Endodermal cell (in vitro differentiated cells): ENCODE measurements at regions not wholly inside any gene's neighbourhood (a gene's known extent, or its start where the extent isn't known, plus 50 kb on each side); places are given as distances from the start of the nearest gene placed in this dataset.
"Not testable (repeated sequence)": the region's sequence is repeated elsewhere in the genome, so short reads cannot be mapped to it uniquely, and the experiment has no call there.

Source experiments
- DNase-seq: peaks from one replicate; pipeline ENCODE4 v3.0.0-alpha.2; 2017
- H3K27ac ChIP-seq: 2 replicates; pipeline ENCODE4 v1.5.1; 2013; ENCODE audit warnings: mild to moderate bottlenecking, low read depth, low read length, moderate library complexity
- H3K27me3 ChIP-seq: 2 replicates; pipeline ENCODE4 v1.6.1; 2013; ENCODE audit warnings: mild to moderate bottlenecking, low read length, moderate library complexity; ENCODE audit not compliant: insufficient read depth, control insufficient read depth, poor library complexity, severe bottlenecking
- H3K36me3 ChIP-seq: 2 replicates; pipeline ENCODE4 v1.7.0; 2013; ENCODE audit warnings: mild to moderate bottlenecking, low read length, moderate library complexity; ENCODE audit not compliant: control insufficient read depth, insufficient read depth
- H3K4me1 ChIP-seq: one replicate; pipeline ENCODE4 v1.7.0; 2013; ENCODE audit warnings: low read length; ENCODE audit not compliant: control insufficient read depth, insufficient read depth
- H3K4me3 ChIP-seq: 2 replicates; pipeline ENCODE4 v1.5.1; 2013; ENCODE audit warnings: mild to moderate bottlenecking, low read length, moderate library complexity
- H3K9ac ChIP-seq: 2 replicates; pipeline ENCODE4 v1.6.1; 2013; ENCODE audit warnings: mild to moderate bottlenecking, low read length, moderate library complexity; ENCODE audit not compliant: poor library complexity, severe bottlenecking; ENCODE audit errors: extremely low read depth
- H3K9me3 ChIP-seq: 2 replicates; pipeline ENCODE4 v1.6.1; 2013; ENCODE audit warnings: mild to moderate bottlenecking, low read length, moderate library complexity; ENCODE audit not compliant: control insufficient read depth
- H3K27ac Mint-ChIP-seq: 2 replicates; pipeline ENCODE4 v1.8.0; 2020; ENCODE audit warnings: mixed read lengths
- H3K27me3 Mint-ChIP-seq: 2 replicates; pipeline ENCODE4 v1.8.0; 2021; ENCODE audit warnings: mild to moderate bottlenecking, mixed read lengths; ENCODE audit not compliant: insufficient read depth
- H3K36me3 Mint-ChIP-seq: 2 replicates; pipeline ENCODE4 v1.8.0; 2020; ENCODE audit warnings: low read depth, mixed read lengths
- H3K4me1 Mint-ChIP-seq: 2 replicates; pipeline ENCODE4 v1.8.0; 2020; ENCODE audit warnings: mixed read lengths
- H3K4me3 Mint-ChIP-seq: 2 replicates; pipeline ENCODE4 v1.8.0; 2020; ENCODE audit warnings: mild to moderate bottlenecking, moderate library complexity, mixed read lengths
- H3K9me3 Mint-ChIP-seq: 2 replicates; pipeline ENCODE4 v1.8.0; 2020; ENCODE audit warnings: mild to moderate bottlenecking, mixed read lengths
- WGBS, 2 experiments: methylation state at CpG; one replicate each; pipeline versions ENCODE4 v1.1.5 to v1.1.7; 2013; ENCODE audit warnings: missing lambda C conversion rate in 2 of 2, mixed read lengths in 1 of 2; ENCODE audit not compliant: insufficient coverage in 1 of 2, insufficient read length in 1 of 2; 5-methylcytosine and 5-hydroxymethylcytosine counted together
- TF ChIP-seq, protein P1 (sequence below): fragments of 200-600 bp; sonication (generic); conservative IDR thresholded peaks from 2 replicates; pipeline ENCODE4 v1.5.0; 2021; ENCODE audit warnings: antibody characterized with exemption, mild to moderate bottlenecking

DNA sequence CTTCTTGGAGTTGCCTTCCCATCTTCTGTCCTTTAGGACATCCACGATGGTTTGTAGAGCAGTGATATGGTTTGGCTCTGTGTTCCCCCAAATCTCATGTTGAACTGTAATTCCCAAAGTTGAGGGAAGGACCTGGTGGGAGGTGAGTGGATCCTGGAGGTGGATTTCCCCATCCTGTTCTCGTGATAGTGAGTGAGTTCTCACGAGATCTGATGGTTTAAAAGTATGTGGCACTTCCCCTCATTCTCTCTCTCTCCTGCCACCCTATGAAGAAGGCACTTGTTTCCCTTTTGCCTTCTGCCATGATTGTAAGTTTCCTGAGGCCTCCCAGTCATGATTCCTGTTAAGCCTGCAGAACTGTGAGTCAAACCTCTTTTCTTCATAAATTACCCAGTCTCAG is 99.2 kb downstream of the BRMS1L start:
- H3K4me3 ChIP-seq, result no peak overlapping the region
- H3K36me3 ChIP-seq, result no peaks in the 10 kb centered on the region
- Mint-ChIP-seq H3K9me3 (no peaks in the 10 kb centered on the region), H3K36me3 (no peaks in the 10 kb centered on the region), H3K27me3 (no peaks in the 10 kb centered on the region), H3K4me3 (no peak overlapping the region), H3K4me1 (no peaks in the 10 kb centered on the region), H3K27ac (no peak overlapping the region)
- WGBS, 2 experiments, result 92 to 100% methylated on average over 3 of the region's 3 CpGs
- no peaks in the 10 kb centered on the region for H3K27me3 ChIP-seq
- H3K4me1 ChIP-seq, result no peaks in the 10 kb centered on the region
- TF ChIP-seq, protein P1, sequence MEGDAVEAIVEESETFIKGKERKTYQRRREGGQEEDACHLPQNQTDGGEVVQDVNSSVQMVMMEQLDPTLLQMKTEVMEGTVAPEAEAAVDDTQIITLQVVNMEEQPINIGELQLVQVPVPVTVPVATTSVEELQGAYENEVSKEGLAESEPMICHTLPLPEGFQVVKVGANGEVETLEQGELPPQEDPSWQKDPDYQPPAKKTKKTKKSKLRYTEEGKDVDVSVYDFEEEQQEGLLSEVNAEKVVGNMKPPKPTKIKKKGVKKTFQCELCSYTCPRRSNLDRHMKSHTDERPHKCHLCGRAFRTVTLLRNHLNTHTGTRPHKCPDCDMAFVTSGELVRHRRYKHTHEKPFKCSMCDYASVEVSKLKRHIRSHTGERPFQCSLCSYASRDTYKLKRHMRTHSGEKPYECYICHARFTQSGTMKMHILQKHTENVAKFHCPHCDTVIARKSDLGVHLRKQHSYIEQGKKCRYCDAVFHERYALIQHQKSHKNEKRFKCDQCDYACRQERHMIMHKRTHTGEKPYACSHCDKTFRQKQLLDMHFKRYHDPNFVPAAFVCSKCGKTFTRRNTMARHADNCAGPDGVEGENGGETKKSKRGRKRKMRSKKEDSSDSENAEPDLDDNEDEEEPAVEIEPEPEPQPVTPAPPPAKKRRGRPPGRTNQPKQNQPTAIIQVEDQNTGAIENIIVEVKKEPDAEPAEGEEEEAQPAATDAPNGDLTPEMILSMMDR, result no peak
- no peak overlapping the region for H3K9ac ChIP-seq
- no peak for DNase-seq
- H3K9me3 ChIP-seq, result no peaks in the 10 kb centered on the region
- H3K27ac ChIP-seq, result no peak overlapping the region

DNA sequence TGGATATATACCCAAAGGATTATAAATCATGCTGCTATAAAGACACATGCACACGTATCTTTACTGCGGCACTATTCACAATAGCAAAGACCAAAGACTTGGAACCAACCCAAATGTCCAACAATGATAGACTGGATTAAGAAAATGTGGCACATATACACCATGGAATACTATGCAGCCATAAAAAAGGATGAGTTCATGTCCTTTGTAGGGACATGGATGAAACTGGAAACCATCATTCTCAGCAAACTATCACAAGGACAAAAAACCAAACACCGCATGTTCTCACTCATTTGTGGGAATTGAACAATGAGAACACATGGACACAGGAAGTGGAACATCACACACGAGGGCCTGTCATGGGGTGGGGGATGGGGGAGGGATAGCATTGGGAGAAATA is 96.5 kb downstream of the BRMS1L start:
- 100% methylated on average over 1 to 4 of the region's 4 CpGs for WGBS, 2 experiments

DNA sequence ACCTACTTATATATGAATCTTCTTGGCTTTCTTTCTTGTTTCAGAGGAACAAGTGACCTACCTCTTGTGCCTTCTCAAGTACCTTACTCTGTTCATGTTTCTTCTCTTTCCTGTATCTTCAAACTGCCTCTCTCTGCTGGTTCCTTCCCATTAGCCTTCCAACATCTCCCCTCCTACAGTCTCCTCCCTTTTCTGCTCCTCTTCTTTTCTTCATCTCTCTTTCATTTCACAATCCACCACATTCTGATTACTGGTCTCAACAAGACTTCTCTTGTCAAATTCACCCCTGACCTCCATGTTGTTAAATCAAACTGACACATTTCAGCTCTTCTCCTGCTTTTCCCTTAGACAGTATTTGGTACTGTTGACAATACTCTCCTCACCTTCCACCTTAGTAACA is 95.6 kb downstream of the BRMS1L start:
- H3K9me3 Mint-ChIP-seq, result peaks cover 3% of the 10 kb centered on the region
- H3K4me3 Mint-ChIP-seq, result no peak overlapping the region
- Histone ChIP-seq H3K27me3 (no peaks in the 10 kb centered on the region), H3K9me3 (no peaks in the 10 kb centered on the region), H3K4me1 (no peaks in the 10 kb centered on the region), H3K4me3 (no peak overlapping the region), H3K9ac (no peak overlapping the region), H3K36me3 (no peaks in the 10 kb centered on the region), H3K27ac (no peak overlapping the region)
- H3K27ac Mint-ChIP-seq, result no peak overlapping the region
- H3K36me3 Mint-ChIP-seq, result no peaks in the 10 kb centered on the region
- H3K27me3 Mint-ChIP-seq, result no peaks in the 10 kb centered on the region
- H3K4me1 Mint-ChIP-seq, result peaks cover 4% of the 10 kb centered on the region
- DNase-seq, result no peak
- TF ChIP-seq, protein P1, result no peak

More for the DNA sequence above, 96.5 kb downstream of the BRMS1L start:
- H3K27me3 ChIP-seq, H3K4me1 ChIP-seq, DNase-seq, H3K36me3 ChIP-seq, H3K9ac ChIP-seq, H3K4me3 Mint-ChIP-seq, H3K27ac Mint-ChIP-seq, H3K27me3 Mint-ChIP-seq, H3K4me3 ChIP-seq, H3K36me3 Mint-ChIP-seq, H3K9me3 ChIP-seq, H3K27ac ChIP-seq, H3K9me3 Mint-ChIP-seq, H3K4me1 Mint-ChIP-seq: not testable (repeated sequence)
